ENCODE measurements at regions not wholly inside any gene's neighbourhood (a gene's known extent, or its start where the extent isn't known, plus 50 kb on each side); places are given as distances from the start of the nearest gene placed in this dataset.

DNA sequence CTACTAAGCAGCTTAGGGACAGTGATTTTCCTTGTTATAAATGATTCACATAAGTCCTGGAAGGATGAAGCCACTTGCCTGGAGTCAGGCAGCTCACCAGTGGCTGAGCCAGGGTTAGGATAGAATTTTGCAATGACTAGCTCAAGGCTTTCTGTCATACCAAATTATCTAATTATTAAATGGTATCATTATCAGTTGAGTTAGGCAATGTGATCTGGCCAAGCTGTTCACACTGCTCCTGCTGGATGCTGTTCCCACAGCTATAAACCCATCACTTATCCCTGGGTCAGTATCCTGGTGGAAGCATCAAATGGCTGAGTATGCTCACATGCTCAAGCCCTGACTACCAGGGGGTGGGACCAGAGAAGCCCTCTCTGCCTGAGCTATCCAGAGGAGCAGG, 235.2 kb downstream of the MTX2 start (continued):
- no peak for TF ChIP-seq ZNF148 (tag by site-specific recombination; IDR thresholded peaks at IDR 0.05; ENCODE audit: borderline replicate concordance)

GRCh38 chr2:176507786-176508185, 238.5 kb downstream of the MTX2 start:
- H3K27ac ChIP-seq (ENCODE audit: extremely low read depth, low read depth, low read length) = no peak overlapping the region
- CTCF ChIA-PET = no interaction called here

GRCh38 chr2:176508374-176508773, 239.1 kb downstream of the MTX2 start:
- no peak overlapping the region for H3K27ac ChIP-seq (ENCODE audit: extremely low read depth, low read depth, low read length)
- no peaks in the 10 kb centered on the region for H3K36me3 ChIP-seq (ENCODE audit: control insufficient read depth in 2 of 2, insufficient read depth in 1 of 2, low read length in 2 of 2)
- POLR2A ChIA-PET = no interaction called here
- H3K9me3 ChIP-seq (ENCODE audit: control insufficient read depth, insufficient read depth, low read depth, low read length) = no peaks in the 10 kb centered on the region
- CTCF ChIA-PET = no interaction called here
- H3K4me3 ChIP-seq (ENCODE audit: low read depth, low read length) = no peak overlapping the region
- TF ChIP-seq SP7 (tag by site-specific recombination; IDR thresholded peaks at IDR 0.05) = no peak
- TF ChIP-seq, protein P1, sequence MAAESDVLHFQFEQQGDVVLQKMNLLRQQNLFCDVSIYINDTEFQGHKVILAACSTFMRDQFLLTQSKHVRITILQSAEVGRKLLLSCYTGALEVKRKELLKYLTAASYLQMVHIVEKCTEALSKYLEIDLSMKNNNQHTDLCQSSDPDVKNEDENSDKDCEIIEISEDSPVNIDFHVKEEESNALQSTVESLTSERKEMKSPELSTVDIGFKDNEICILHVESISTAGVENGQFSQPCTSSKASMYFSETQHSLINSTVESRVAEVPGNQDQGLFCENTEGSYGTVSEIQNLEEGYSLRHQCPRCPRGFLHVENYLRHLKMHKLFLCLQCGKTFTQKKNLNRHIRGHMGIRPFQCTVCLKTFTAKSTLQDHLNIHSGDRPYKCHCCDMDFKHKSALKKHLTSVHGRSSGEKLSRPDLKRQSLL (tag by site-specific recombination; IDR thresholded peaks at IDR 0.05) = no peak
- no peak for TF ChIP-seq MZF1 (tag by site-specific recombination; IDR thresholded peaks at IDR 0.05; ENCODE audit: borderline replicate concordance)
- TF ChIP-seq ZNF157 (tag by site-specific recombination; IDR thresholded peaks at IDR 0.05) = no peak
- TF ChIP-seq ZNF148 (tag by site-specific recombination; IDR thresholded peaks at IDR 0.05; ENCODE audit: borderline replicate concordance) = no peak
- TF ChIP-seq ZNF629 (tag by site-specific recombination; IDR thresholded peaks at IDR 0.05) = no peak
- no peak for TF ChIP-seq ZNF664 (tag by site-specific recombination; IDR thresholded peaks at IDR 0.05)
- TF ChIP-seq WT1 (tag by site-specific recombination; IDR thresholded peaks at IDR 0.05) = no peak
- TF ChIP-seq ZNF768 (tag by site-specific recombination; IDR thresholded peaks at IDR 0.05) = no peak
- TF ChIP-seq ZXDB (tag by site-specific recombination; IDR thresholded peaks at IDR 0.05) = no peak
- TF ChIP-seq, protein P2, sequence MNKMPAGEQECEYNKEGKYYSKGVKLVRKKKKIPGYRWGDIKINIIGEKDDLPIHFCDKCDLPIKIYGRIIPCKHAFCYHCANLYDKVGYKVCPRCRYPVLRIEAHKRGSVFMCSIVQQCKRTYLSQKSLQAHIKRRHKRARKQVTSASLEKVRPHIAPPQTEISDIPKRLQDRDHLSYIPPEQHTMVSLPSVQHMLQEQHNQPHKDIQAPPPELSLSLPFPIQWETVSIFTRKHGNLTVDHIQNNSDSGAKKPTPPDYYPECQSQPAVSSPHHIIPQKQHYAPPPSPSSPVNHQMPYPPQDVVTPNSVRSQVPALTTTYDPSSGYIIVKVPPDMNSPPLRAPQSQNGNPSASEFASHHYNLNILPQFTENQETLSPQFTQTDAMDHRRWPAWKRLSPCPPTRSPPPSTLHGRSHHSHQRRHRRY (tag by site-specific recombination; IDR thresholded peaks at IDR 0.05) = no peak
- TF ChIP-seq, protein P3, sequence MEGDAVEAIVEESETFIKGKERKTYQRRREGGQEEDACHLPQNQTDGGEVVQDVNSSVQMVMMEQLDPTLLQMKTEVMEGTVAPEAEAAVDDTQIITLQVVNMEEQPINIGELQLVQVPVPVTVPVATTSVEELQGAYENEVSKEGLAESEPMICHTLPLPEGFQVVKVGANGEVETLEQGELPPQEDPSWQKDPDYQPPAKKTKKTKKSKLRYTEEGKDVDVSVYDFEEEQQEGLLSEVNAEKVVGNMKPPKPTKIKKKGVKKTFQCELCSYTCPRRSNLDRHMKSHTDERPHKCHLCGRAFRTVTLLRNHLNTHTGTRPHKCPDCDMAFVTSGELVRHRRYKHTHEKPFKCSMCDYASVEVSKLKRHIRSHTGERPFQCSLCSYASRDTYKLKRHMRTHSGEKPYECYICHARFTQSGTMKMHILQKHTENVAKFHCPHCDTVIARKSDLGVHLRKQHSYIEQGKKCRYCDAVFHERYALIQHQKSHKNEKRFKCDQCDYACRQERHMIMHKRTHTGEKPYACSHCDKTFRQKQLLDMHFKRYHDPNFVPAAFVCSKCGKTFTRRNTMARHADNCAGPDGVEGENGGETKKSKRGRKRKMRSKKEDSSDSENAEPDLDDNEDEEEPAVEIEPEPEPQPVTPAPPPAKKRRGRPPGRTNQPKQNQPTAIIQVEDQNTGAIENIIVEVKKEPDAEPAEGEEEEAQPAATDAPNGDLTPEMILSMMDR (tag by site-specific recombination; IDR thresholded peaks at IDR 0.05) = no peak
- TF ChIP-seq ZNF791 (tag by site-specific recombination; IDR thresholded peaks at IDR 0.05) = no peak
- H3K4me1 ChIP-seq (ENCODE audit: control insufficient read depth, insufficient read depth, low read length) = peaks cover 10% of the 10 kb centered on the region; the same call in 1 of the 2 replicates

More at GRCh38 chr2:176507786-176508185, 238.5 kb downstream of the MTX2 start:
- Histone ChIP-seq H3K4me3 (ENCODE audit: low read depth, low read length) (no peak overlapping the region), H3K36me3 (ENCODE audit: control insufficient read depth in 2 of 2, insufficient read depth in 1 of 2, low read length in 2 of 2) (no peaks in the 10 kb centered on the region), H3K4me1 (ENCODE audit: control insufficient read depth, insufficient read depth, low read length) (peaks cover 13% of the 10 kb centered on the region; the same call in 1 of the 2 replicates), H3K9me3 (ENCODE audit: control insufficient read depth, insufficient read depth, low read depth, low read length) (no peaks in the 10 kb centered on the region)
- POLR2A ChIA-PET = no interaction called here
- no peak for TF ChIP-seq ELK4 (IDR thresholded peaks at IDR 0.05; ENCODE audit: borderline replicate concordance, low read depth, low read length)
- TF ChIP-seq ZNF510 (tag by site-specific recombination; IDR thresholded peaks at IDR 0.05; ENCODE audit: insufficient replicate concordance) = no peak
- TF ChIP-seq, protein P4, sequence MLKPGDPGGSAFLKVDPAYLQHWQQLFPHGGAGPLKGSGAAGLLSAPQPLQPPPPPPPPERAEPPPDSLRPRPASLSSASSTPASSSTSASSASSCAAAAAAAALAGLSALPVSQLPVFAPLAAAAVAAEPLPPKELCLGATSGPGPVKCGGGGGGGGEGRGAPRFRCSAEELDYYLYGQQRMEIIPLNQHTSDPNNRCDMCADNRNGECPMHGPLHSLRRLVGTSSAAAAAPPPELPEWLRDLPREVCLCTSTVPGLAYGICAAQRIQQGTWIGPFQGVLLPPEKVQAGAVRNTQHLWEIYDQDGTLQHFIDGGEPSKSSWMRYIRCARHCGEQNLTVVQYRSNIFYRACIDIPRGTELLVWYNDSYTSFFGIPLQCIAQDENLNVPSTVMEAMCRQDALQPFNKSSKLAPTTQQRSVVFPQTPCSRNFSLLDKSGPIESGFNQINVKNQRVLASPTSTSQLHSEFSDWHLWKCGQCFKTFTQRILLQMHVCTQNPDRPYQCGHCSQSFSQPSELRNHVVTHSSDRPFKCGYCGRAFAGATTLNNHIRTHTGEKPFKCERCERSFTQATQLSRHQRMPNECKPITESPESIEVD (tag by site-specific recombination; IDR thresholded peaks at IDR 0.05) = peak; percentile 65
- TF ChIP-seq FEZF1 (tag by site-specific recombination; IDR thresholded peaks at IDR 0.05) = peak; percentile 42; the same call in 1 of the 2 replicates
- no peak for TF ChIP-seq OSR2 (tag by site-specific recombination; IDR thresholded peaks at IDR 0.05)
- TF ChIP-seq ZIC2 (tag by site-specific recombination; IDR thresholded peaks at IDR 0.05) = 0 out of 2 replicates have a peak, but pooled peaks have one; percentile 15
